ENCODE measurements at regions not wholly inside any gene's neighbourhood (a gene's known extent, or its start where the extent isn't known, plus 50 kb on each side); places are given as distances from the start of the nearest gene placed in this dataset.

- no peak for TF ChIP-seq CTCF (IDR thresholded peaks at IDR 0.05; ENCODE audit: low read length)
- TF ChIP-seq EZH2 (optimal IDR thresholded peaks at IDR 0.05; ENCODE audit: low read depth, low read length): no peak
Observed at GRCh38 chr9:89842267-89842768, 237.5 kb downstream of the GADD45G start.
